ENCODE measurements at regions not wholly inside any gene's neighbourhood (a gene's known extent, or its start where the extent isn't known, plus 50 kb on each side); places are given as distances from the start of the nearest gene placed in this dataset.
"Not testable (repeated sequence)": the region's sequence is repeated elsewhere in the genome, so short reads cannot be mapped to it uniquely, and the experiment has no call there.

- no peak for DNase-seq (ENCODE audit: low spot score)
Measured at GRCh38 chr1:29556657-29557056, 320.3 kb downstream of the PTPRU start.

- DNase-seq (ENCODE audit: low spot score) = no peak
Measured at GRCh38 chr1:29555043-29555620, 318.8 kb downstream of the PTPRU start.

- no peak for DNase-seq (ENCODE audit: low spot score)
Measured at GRCh38 chr1:29554208-29554778, 318.0 kb downstream of the PTPRU start.

- DNase-seq (ENCODE audit: low spot score) = no peak
Measured at GRCh38 chr1:29551123-29551936, 315.0 kb downstream of the PTPRU start.

GRCh38 chr1:29550119-29550841 is 314.0 kb downstream of the PTPRU start:
- DNase-seq (ENCODE audit: low spot score) = peak; percentile 10

- not testable (repeated sequence) for DNase-seq (ENCODE audit: low spot score)
Measured at GRCh38 chr1:29549728-29550118, 313.4 kb downstream of the PTPRU start.

GRCh38 chr1:29549001-29549400 is 312.7 kb downstream of the PTPRU start:
- DNase-seq (ENCODE audit: low spot score) = no peak

GRCh38 chr1:29548091-29548490 is 311.8 kb downstream of the PTPRU start:
- DNase-seq (ENCODE audit: low spot score) = no peak

- no peak for DNase-seq (ENCODE audit: low spot score)
Measured at GRCh38 chr1:29547300-29547699, 311.0 kb downstream of the PTPRU start.

- DNase-seq (ENCODE audit: low spot score) = no peak
Measured at GRCh38 chr1:29546496-29546895, 310.2 kb downstream of the PTPRU start.

GRCh38 chr1:29544406-29544805 is 308.1 kb downstream of the PTPRU start:
- DNase-seq (ENCODE audit: low spot score) = no peak

- DNase-seq (ENCODE audit: low spot score) = no peak
Measured at GRCh38 chr1:29543586-29543985, 307.3 kb downstream of the PTPRU start.

GRCh38 chr1:29542548-29542947 is 306.2 kb downstream of the PTPRU start:
- no peak for DNase-seq (ENCODE audit: low spot score)

- DNase-seq (ENCODE audit: low spot score) = no peak
Measured at GRCh38 chr1:29541631-29542030, 305.3 kb downstream of the PTPRU start.

GRCh38 chr1:29540801-29541357 is 304.6 kb downstream of the PTPRU start:
- DNase-seq (ENCODE audit: low spot score) = no peak

GRCh38 chr1:29539971-29540370 is 303.6 kb downstream of the PTPRU start:
- DNase-seq (ENCODE audit: low spot score) = no peak

- DNase-seq (ENCODE audit: low spot score) = no peak
Measured at GRCh38 chr1:29538586-29538985, 302.3 kb downstream of the PTPRU start.

- no peak for DNase-seq (ENCODE audit: low spot score)
Measured at GRCh38 chr1:29532751-29533150, 296.4 kb downstream of the PTPRU start.

GRCh38 chr1:29532285-29532684 is 296.0 kb downstream of the PTPRU start:
- DNase-seq (ENCODE audit: low spot score) = no peak

- no peak for DNase-seq (ENCODE audit: low spot score)
Measured at GRCh38 chr1:29531596-29531995, 295.3 kb downstream of the PTPRU start.

GRCh38 chr1:29529677-29530278 is 293.5 kb downstream of the PTPRU start:
- no peak for DNase-seq (ENCODE audit: low spot score)

Measured in SW480 (cell line).